ENCODE measurements at regions not wholly inside any gene's neighbourhood (a gene's known extent, or its start where the extent isn't known, plus 50 kb on each side); places are given as distances from the start of the nearest gene placed in this dataset.

DNA sequence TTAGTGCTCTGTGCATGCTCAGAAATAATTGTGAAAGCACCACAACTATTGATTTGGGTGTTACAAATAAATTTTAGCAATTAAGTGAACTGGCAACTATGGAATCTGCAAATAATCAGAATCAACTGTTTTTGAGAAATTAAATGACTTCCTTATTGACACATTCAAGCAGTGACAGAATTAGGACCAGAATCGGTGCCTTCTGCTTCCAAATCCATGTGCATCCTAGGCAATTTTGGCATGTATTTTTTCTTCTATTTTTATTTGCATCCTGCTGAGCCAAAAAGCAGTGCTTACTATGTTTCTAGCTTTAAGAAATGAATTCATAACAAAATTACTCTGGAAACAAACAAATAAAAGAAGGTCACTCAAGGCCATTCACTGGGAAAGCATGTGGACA is 408.2 kb downstream of the GXYLT1 start:
- H3F3A ChIP-seq (ENCODE audit: control insufficient read depth, insufficient read depth) = no peaks in the 10 kb centered on the region
- H3K4me3 ChIP-seq (ENCODE audit: low read length) = no peak overlapping the region
- H3K4me2 ChIP-seq (ENCODE audit: low read length) = no peak overlapping the region
- no peaks in the 10 kb centered on the region for H4K20me1 ChIP-seq (ENCODE audit: control insufficient read depth, insufficient read depth, low read depth, low read length)
- no peak overlapping the region for H3K27ac ChIP-seq (ENCODE audit: low read depth, low read length)
- no peaks in the 10 kb centered on the region for H3K4me1 ChIP-seq (ENCODE audit: control insufficient read depth, low read length)
- TF ChIP-seq, protein P1, sequence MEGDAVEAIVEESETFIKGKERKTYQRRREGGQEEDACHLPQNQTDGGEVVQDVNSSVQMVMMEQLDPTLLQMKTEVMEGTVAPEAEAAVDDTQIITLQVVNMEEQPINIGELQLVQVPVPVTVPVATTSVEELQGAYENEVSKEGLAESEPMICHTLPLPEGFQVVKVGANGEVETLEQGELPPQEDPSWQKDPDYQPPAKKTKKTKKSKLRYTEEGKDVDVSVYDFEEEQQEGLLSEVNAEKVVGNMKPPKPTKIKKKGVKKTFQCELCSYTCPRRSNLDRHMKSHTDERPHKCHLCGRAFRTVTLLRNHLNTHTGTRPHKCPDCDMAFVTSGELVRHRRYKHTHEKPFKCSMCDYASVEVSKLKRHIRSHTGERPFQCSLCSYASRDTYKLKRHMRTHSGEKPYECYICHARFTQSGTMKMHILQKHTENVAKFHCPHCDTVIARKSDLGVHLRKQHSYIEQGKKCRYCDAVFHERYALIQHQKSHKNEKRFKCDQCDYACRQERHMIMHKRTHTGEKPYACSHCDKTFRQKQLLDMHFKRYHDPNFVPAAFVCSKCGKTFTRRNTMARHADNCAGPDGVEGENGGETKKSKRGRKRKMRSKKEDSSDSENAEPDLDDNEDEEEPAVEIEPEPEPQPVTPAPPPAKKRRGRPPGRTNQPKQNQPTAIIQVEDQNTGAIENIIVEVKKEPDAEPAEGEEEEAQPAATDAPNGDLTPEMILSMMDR (IDR thresholded peaks at IDR 0.05; ENCODE audit: low read depth, low read length, poor library complexity, severe bottlenecking) = no peak
- TF ChIP-seq EZH2phosphoT487 (IDR thresholded peaks at IDR 0.05; ENCODE audit: borderline replicate concordance, low read length) = no peak
- H3K9me2 ChIP-seq (replicated peaks; ENCODE audit: control insufficient read depth, low read length) = no peaks in the 10 kb centered on the region
- no peaks in the 10 kb centered on the region for H3K9me3 ChIP-seq (ENCODE audit: control insufficient read depth, insufficient read depth, low read length)
- H3K36me3 ChIP-seq (ENCODE audit: control insufficient read depth, low read length) = no peaks in the 10 kb centered on the region
- H3K79me2 ChIP-seq (ENCODE audit: control insufficient read depth, low read length) = no peaks in the 10 kb centered on the region
- no peaks in the 10 kb centered on the region for H3K27me3 ChIP-seq (ENCODE audit: control insufficient read depth, low read length)

DNA sequence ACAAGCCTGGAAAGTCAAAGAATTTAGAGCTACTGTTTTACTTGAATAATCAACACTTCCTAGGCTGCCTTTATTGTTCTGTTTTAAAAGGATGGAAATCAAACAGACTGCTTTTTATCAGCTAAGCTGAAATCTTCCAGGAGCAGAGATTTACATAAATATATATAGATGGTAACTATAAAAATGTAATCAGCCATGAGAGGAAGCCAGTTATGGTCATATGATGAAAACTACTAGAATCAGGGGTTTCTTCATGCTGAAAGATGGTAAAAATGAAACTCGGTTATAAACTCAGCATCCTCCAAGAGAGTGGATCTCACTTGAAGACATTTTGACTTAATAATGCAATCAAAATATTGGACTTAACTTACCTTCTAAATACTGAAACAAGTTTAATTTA is 413.0 kb downstream of the GXYLT1 start:
- Histone ChIP-seq H3K9me3 (ENCODE audit: control insufficient read depth, insufficient read depth, low read length) (no peaks in the 10 kb centered on the region), H3K4me2 (ENCODE audit: low read length) (no peak overlapping the region), H3K4me1 (ENCODE audit: control insufficient read depth, low read length) (no peaks in the 10 kb centered on the region), H4K20me1 (ENCODE audit: control insufficient read depth, insufficient read depth, low read depth, low read length) (no peaks in the 10 kb centered on the region), H3K36me3 (ENCODE audit: control insufficient read depth, low read length) (no peaks in the 10 kb centered on the region), H3K4me3 (ENCODE audit: low read length) (no peak overlapping the region), H3K27ac (ENCODE audit: low read depth, low read length) (no peak overlapping the region), H3K79me2 (ENCODE audit: control insufficient read depth, low read length) (no peaks in the 10 kb centered on the region), H3K9me2 (replicated peaks; ENCODE audit: control insufficient read depth, low read length) (no peaks in the 10 kb centered on the region), H3K27me3 (ENCODE audit: control insufficient read depth, low read length) (no peaks in the 10 kb centered on the region), H3F3A (ENCODE audit: control insufficient read depth, insufficient read depth) (no peaks in the 10 kb centered on the region)
- TF ChIP-seq, protein P1 (IDR thresholded peaks at IDR 0.05; ENCODE audit: low read depth, low read length, poor library complexity, severe bottlenecking) = no peak
- no peak for TF ChIP-seq EZH2phosphoT487 (IDR thresholded peaks at IDR 0.05; ENCODE audit: borderline replicate concordance, low read length)

DNA sequence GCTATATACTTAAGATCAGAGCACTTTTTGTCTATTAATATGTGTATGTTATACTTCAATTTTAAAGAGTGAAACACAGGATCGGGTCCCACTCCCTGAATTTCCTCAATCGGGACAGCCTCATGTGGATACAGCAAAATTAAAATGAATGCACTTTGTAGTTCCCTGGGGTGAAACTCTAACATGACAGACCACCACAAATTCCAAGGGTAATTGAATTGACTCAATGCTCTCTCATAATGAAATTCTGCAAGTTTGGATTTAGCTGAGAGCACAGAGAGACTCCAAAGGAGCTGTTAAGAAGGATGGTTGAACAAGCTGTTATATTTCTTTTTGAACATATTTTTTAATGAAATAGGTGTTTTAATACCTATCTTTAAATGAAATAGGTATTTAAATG is 413.6 kb downstream of the GXYLT1 start:
- no peak overlapping the region for H3K4me2 ChIP-seq (ENCODE audit: low read length)
- H4K20me1 ChIP-seq (ENCODE audit: control insufficient read depth, insufficient read depth, low read depth, low read length) = no peaks in the 10 kb centered on the region
- H3K9me3 ChIP-seq (ENCODE audit: control insufficient read depth, insufficient read depth, low read length) = no peaks in the 10 kb centered on the region
- H3K27ac ChIP-seq (ENCODE audit: low read depth, low read length) = no peak overlapping the region
- H3K4me3 ChIP-seq (ENCODE audit: low read length) = no peak overlapping the region
- no peaks in the 10 kb centered on the region for H3K27me3 ChIP-seq (ENCODE audit: control insufficient read depth, low read length)
- H3K79me2 ChIP-seq (ENCODE audit: control insufficient read depth, low read length) = no peaks in the 10 kb centered on the region
- no peaks in the 10 kb centered on the region for H3F3A ChIP-seq (ENCODE audit: control insufficient read depth, insufficient read depth)
- no peaks in the 10 kb centered on the region for H3K36me3 ChIP-seq (ENCODE audit: control insufficient read depth, low read length)
- no peaks in the 10 kb centered on the region for H3K9me2 ChIP-seq (replicated peaks; ENCODE audit: control insufficient read depth, low read length)
- no peaks in the 10 kb centered on the region for H3K4me1 ChIP-seq (ENCODE audit: control insufficient read depth, low read length)
- TF ChIP-seq, protein P1 (IDR thresholded peaks at IDR 0.05; ENCODE audit: low read depth, low read length, poor library complexity, severe bottlenecking) = no peak
- TF ChIP-seq EZH2phosphoT487 (IDR thresholded peaks at IDR 0.05; ENCODE audit: borderline replicate concordance, low read length) = no peak

DNA sequence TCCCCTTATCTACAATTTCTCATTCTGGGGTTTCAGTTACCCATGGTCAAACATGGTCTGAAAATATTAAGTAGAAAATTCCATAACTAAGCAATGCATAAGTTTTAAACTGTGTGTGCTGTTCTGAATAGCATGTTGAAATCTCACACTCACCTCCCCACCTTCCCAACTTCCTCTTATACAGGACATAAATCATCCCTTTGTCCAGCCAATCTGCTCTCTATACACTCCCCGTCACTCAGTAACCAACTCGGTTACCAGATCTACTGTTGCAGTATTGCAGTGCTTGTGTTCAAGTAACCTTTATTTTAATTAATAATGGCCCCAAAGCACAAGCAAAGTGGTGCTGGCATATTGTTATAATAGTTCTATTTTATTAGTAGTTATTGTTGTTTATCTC is 420.5 kb downstream of the GXYLT1 start:
- Histone ChIP-seq H3K27me3 (ENCODE audit: control insufficient read depth, low read length) (no peaks in the 10 kb centered on the region), H3K79me2 (ENCODE audit: control insufficient read depth, low read length) (no peaks in the 10 kb centered on the region), H3K9me2 (replicated peaks; ENCODE audit: control insufficient read depth, low read length) (no peaks in the 10 kb centered on the region), H3F3A (ENCODE audit: control insufficient read depth, insufficient read depth) (no peaks in the 10 kb centered on the region), H3K4me1 (ENCODE audit: control insufficient read depth, low read length) (no peaks in the 10 kb centered on the region), H3K4me2 (ENCODE audit: low read length) (no peak overlapping the region), H3K27ac (ENCODE audit: low read depth, low read length) (no peak overlapping the region), H4K20me1 (ENCODE audit: control insufficient read depth, insufficient read depth, low read depth, low read length) (no peaks in the 10 kb centered on the region), H3K36me3 (ENCODE audit: control insufficient read depth, low read length) (no peaks in the 10 kb centered on the region), H3K4me3 (ENCODE audit: low read length) (no peak overlapping the region), H3K9me3 (ENCODE audit: control insufficient read depth, insufficient read depth, low read length) (no peaks in the 10 kb centered on the region)
- TF ChIP-seq EZH2phosphoT487 (IDR thresholded peaks at IDR 0.05; ENCODE audit: borderline replicate concordance, low read length) = no peak
- TF ChIP-seq, protein P1 (IDR thresholded peaks at IDR 0.05; ENCODE audit: low read depth, low read length, poor library complexity, severe bottlenecking) = no peak

Measured in DOHH2 (cell line).